ENCODE measurements at regions not wholly inside any gene's neighbourhood (a gene's known extent, or its start where the extent isn't known, plus 50 kb on each side); places are given as distances from the start of the nearest gene placed in this dataset.

GRCh38 chr2:193590831-193591230 is 1396.1 kb upstream of the TMEFF2 start:
- TF ChIP-seq, protein P1, sequence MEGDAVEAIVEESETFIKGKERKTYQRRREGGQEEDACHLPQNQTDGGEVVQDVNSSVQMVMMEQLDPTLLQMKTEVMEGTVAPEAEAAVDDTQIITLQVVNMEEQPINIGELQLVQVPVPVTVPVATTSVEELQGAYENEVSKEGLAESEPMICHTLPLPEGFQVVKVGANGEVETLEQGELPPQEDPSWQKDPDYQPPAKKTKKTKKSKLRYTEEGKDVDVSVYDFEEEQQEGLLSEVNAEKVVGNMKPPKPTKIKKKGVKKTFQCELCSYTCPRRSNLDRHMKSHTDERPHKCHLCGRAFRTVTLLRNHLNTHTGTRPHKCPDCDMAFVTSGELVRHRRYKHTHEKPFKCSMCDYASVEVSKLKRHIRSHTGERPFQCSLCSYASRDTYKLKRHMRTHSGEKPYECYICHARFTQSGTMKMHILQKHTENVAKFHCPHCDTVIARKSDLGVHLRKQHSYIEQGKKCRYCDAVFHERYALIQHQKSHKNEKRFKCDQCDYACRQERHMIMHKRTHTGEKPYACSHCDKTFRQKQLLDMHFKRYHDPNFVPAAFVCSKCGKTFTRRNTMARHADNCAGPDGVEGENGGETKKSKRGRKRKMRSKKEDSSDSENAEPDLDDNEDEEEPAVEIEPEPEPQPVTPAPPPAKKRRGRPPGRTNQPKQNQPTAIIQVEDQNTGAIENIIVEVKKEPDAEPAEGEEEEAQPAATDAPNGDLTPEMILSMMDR (IDR thresholded peaks at IDR 0.05; ENCODE audit: low read depth, low read length): no peak
- TF ChIP-seq EZH2phosphoT487 (IDR thresholded peaks at IDR 0.05; ENCODE audit: low read depth): no peak
